Transverse colon (tissue), 4 donors: ENCODE measurements at regions not wholly inside any gene's neighbourhood (a gene's known extent, or its start where the extent isn't known, plus 50 kb on each side); places are given as distances from the start of the nearest gene placed in this dataset.

Experiments
- DNase-seq: peaks from one replicate; pipeline ENCODE4 v3.0.0-alpha.2; 2019
- H3K27ac ChIP-seq, 4 donors: fragments of 200-600 bp; sonication (generic); 2 replicates each; pipeline ENCODE4 v1.5.1; 2016 to 2018; ENCODE audit warnings: inconsistent platforms in 4 of 4
- H3K27me3 ChIP-seq: fragments of 200-600 bp; sonication (generic); 2 replicates; pipeline ENCODE4 v1.5.1; 2017; ENCODE audit warnings: inconsistent platforms
- H3K36me3 ChIP-seq, 4 donors: fragments of 200-600 bp; sonication (generic); 2 replicates each; pipeline ENCODE4 v1.5.1; 2017 to 2019; ENCODE audit warnings: inconsistent platforms in 4 of 4
- H3K4me1 ChIP-seq, 4 donors: fragments of 200-600 bp; sonication (generic); 2 replicates each; pipeline ENCODE4 v1.5.1; 2017 to 2020; ENCODE audit warnings: inconsistent platforms in 4 of 4
- H3K4me3 ChIP-seq, 4 donors: fragments of 200-600 bp; sonication (generic); 1 replicate in 1 of 4; 2 replicates in 3 of 4; pipeline versions ENCODE4 v1.5.1 to v1.6.1; 2017 to 2019; ENCODE audit warnings: inconsistent platforms in 4 of 4
- H3K9me3 ChIP-seq, 2 donors: fragments of 200-600 bp; sonication (generic); 2 replicates each; pipeline ENCODE4 v1.5.1; 2017 to 2019; ENCODE audit warnings: inconsistent platforms in 2 of 2
- CTCF ChIP-seq, 5 experiments: fragments of 200-600 bp in 3 of 5; fragments of 450-650 bp in 2 of 5; sonication (generic) in 3 of 5; IDR thresholded peaks; 1 replicate in 2 of 5; 2 replicates in 3 of 5; pipeline ENCODE4 v1.5.1; 2016 to 2017; ENCODE audit warnings: antibody characterized with exemption in 5 of 5, inconsistent platforms in 3 of 5, mild to moderate bottlenecking in 2 of 5, moderate library complexity in 1 of 5
- EP300 ChIP-seq: sonication (generic); formaldehyde crosslinking; IDR thresholded peaks from one replicate; pipeline ENCODE4 v1.6.1; 2017; ENCODE audit warnings: antibody characterized with exemption, low read depth
- POLR2A ChIP-seq: fragments of 450-650 bp; IDR thresholded peaks from one replicate; pipeline ENCODE4 v1.6.1; 2016; ENCODE audit warnings: antibody characterized with exemption, mild to moderate bottlenecking, moderate library complexity
- POLR2AphosphoS5 ChIP-seq, 3 donors: sonication (generic); formaldehyde crosslinking; IDR thresholded peaks; one replicate each; pipeline ENCODE4 v1.6.1; 2016; ENCODE audit warnings: antibody characterized with exemption in 3 of 3
- WGBS, 2 donors: methylation state at CpG; one replicate each; pipeline ENCODE4 v1.1.5; 2018; ENCODE audit warnings: low coverage in 1 of 2; 5-methylcytosine and 5-hydroxymethylcytosine counted together
- in situ Hi-C, 4 donors: fragments of 200-750 bp; cut with MboI; loops; one replicate each; pipeline versions ENCODE4 v1.15.0 to v1.15.1; 2017; ENCODE audit warnings: low sequenced_read_pairs in 3 of 4, low pct_ligation_motif_present in 1 of 4, low pct_unique_long_range_greater_than_20kb in 1 of 4
- intact Hi-C: fragments of 100-400 bp; cut with DNase I; formaldehyde crosslinking; loops from one replicate; pipeline ENCODE4 v1.15.1; 2023; ENCODE audit warnings: low total_unique reads

GRCh38 chr18:11529081-11529480 is 80.3 kb upstream of the SLC35G4 start:
- Histone ChIP-seq H3K4me3 (no peak overlapping the region), H3K27ac (no peak overlapping the region), H3K27me3 (no peaks in the 10 kb centered on the region), H3K4me1 (no peaks in the 10 kb centered on the region), H3K9me3 (no peaks in the 10 kb centered on the region), H3K36me3 (no peaks in the 10 kb centered on the region)
- WGBS, 2 donors: 85 to 86% methylated on average over 4 to 6 of the region's 6 CpGs
- in situ Hi-C loops: no loop called here
- no peak for DNase-seq
- TF ChIP-seq EP300 (no peak), CTCF (IDR thresholded peaks at IDR 0.05) (no peak), POLR2A (no peak), POLR2AphosphoS5 (IDR thresholded peaks at IDR 0.05) (no peak)
- intact Hi-C loops: no loop called here

- Histone ChIP-seq H3K36me3 (no peaks in the 10 kb centered on the region), H3K27ac (no peak overlapping the region), H3K4me3 (no peak overlapping the region), H3K27me3 (no peaks in the 10 kb centered on the region), H3K9me3 (no peaks in the 10 kb centered on the region), H3K4me1 (no peaks in the 10 kb centered on the region)
- intact Hi-C loops (no loop called here), in situ Hi-C loops (no loop called here)
- WGBS, 2 donors: 74 to 78% methylated on average over 1 of the region's 1 CpG
- no peak for DNase-seq
- TF ChIP-seq POLR2A: no peak
- TF ChIP-seq EP300: no peak
- no peak for TF ChIP-seq POLR2AphosphoS5 (IDR thresholded peaks at IDR 0.05)
- no peak for TF ChIP-seq CTCF (IDR thresholded peaks at IDR 0.05)
These were observed 82.7 kb upstream of the SLC35G4 start for GRCh38 chr18:11526675-11527074.

- Histone ChIP-seq H3K27me3 (no peaks in the 10 kb centered on the region), H3K36me3 (no peaks in the 10 kb centered on the region), H3K4me3 (no peak overlapping the region), H3K9me3 (no peaks in the 10 kb centered on the region), H3K27ac (no peak overlapping the region), H3K4me1 (no peaks in the 10 kb centered on the region)
- in situ Hi-C loops: no loop called here
- intact Hi-C loops: no loop called here
- DNase-seq: no peak
- TF ChIP-seq EP300 (no peak), POLR2AphosphoS5 (IDR thresholded peaks at IDR 0.05) (no peak), CTCF (IDR thresholded peaks at IDR 0.05) (no peak), POLR2A (no peak)
- 20 to 26% methylated on average over 2 of the region's 2 CpGs for WGBS, 2 donors
These were observed 85.6 kb upstream of the SLC35G4 start for GRCh38 chr18:11523804-11524203.

- no peak for DNase-seq
- in situ Hi-C loops: no loop called here
- intact Hi-C loops: no loop called here
- Histone ChIP-seq H3K9me3 (no peaks in the 10 kb centered on the region), H3K27me3 (no peaks in the 10 kb centered on the region), H3K27ac (no peak overlapping the region), H3K36me3 (no peaks in the 10 kb centered on the region), H3K4me1 (no peaks in the 10 kb centered on the region), H3K4me3 (no peak overlapping the region)
- 79 to 100% methylated on average over 1 to 5 of the region's 5 CpGs for WGBS, 2 donors
- TF ChIP-seq EP300: no peak
- TF ChIP-seq CTCF (IDR thresholded peaks at IDR 0.05): no peak
- no peak for TF ChIP-seq POLR2A
- no peak for TF ChIP-seq POLR2AphosphoS5 (IDR thresholded peaks at IDR 0.05)
These were observed 86.4 kb upstream of the SLC35G4 start for GRCh38 chr18:11522992-11523391.
